GM12878 (cell line): ENCODE measurements at regions not wholly inside any gene's neighbourhood (a gene's known extent, or its start where the extent isn't known, plus 50 kb on each side); places are given as distances from the start of the nearest gene placed in this dataset.

ENCODE experiments used
- BMI1 ChIP-seq: fragments of 450-650 bp; IDR thresholded peaks from 2 replicates; pipeline ENCODE4 v1.6.1; 2016; ENCODE audit warnings: mild to moderate bottlenecking, moderate library complexity, borderline replicate concordance
- CTCF ChIP-seq, 3 experiments: IDR thresholded peaks in 2 of 3; conservative IDR thresholded peaks in 1 of 3; 2 replicates each; pipeline ENCODE4 v1.5.1; 2011; ENCODE audit warnings: low read depth in 3 of 3, low read length in 3 of 3, mild to moderate bottlenecking in 3 of 3, control low read depth in 2 of 3, moderate library complexity in 2 of 3, inconsistent platforms in 1 of 3, mixed read lengths in 1 of 3; ENCODE audit not compliant: control insufficient read depth in 2 of 3, insufficient read depth in 1 of 3; ENCODE audit errors: extremely low read depth in 1 of 3
- POLR2A ChIP-seq: IDR thresholded peaks from 2 replicates; pipeline ENCODE4 v1.6.1; 2011; ENCODE audit warnings: low read depth, mild to moderate bottlenecking, low read length
- USF2 ChIP-seq: IDR thresholded peaks from 2 replicates; pipeline ENCODE4 v1.6.1; 2011; ENCODE audit warnings: low read depth, low read length, improper control_type of control experiment, borderline replicate concordance

- TF ChIP-seq CTCF (IDR thresholded peaks at IDR 0.05 in 2 of 3, conservative IDR thresholded peaks at IDR 0.05 in 1 of 3; ENCODE audit: control insufficient read depth in 2 of 3, extremely low read depth in 1 of 3, insufficient read depth in 1 of 3, low read depth in 3 of 3, low read length in 3 of 3) (no peak), BMI1 (no peak), USF2 (no peak), POLR2A (no peak)
Measured at GRCh38 chr4:79160962-79161361, 164.9 kb downstream of the NAA11 start.
